Large intestine (tissue), 3 donors: ENCODE measurements at regions not wholly inside any gene's neighbourhood (a gene's known extent, or its start where the extent isn't known, plus 50 kb on each side); places are given as distances from the start of the nearest gene placed in this dataset.

ENCODE experiments used
- DNase-seq, 2 donors: peaks; one replicate each; pipeline versions ENCODE4 v3.0.0 to v3.0.0-alpha.2; 2013
- H3K27ac ChIP-seq: one replicate; pipeline ENCODE4 v1.5.1; 2013; ENCODE audit warnings: low read length
- H3K27me3 ChIP-seq: 2 replicates; pipeline ENCODE4 v1.6.1; 2013; ENCODE audit warnings: low read length; ENCODE audit not compliant: control insufficient read depth, insufficient read depth
- H3K36me3 ChIP-seq: 2 replicates; pipeline ENCODE4 v1.6.1; 2013; ENCODE audit warnings: low read length; ENCODE audit not compliant: control insufficient read depth, insufficient read depth
- H3K4me1 ChIP-seq: one replicate; pipeline ENCODE4 v1.6.1; 2013; ENCODE audit warnings: low read length; ENCODE audit not compliant: control insufficient read depth, insufficient read depth
- H3K4me3 ChIP-seq: one replicate; pipeline ENCODE4 v1.5.1; 2013; ENCODE audit warnings: low read length
- H3K9me3 ChIP-seq: one replicate; pipeline ENCODE4 v1.6.1; 2013; ENCODE audit warnings: mild to moderate bottlenecking, low read depth, low read length, moderate library complexity; ENCODE audit not compliant: control insufficient read depth
- WGBS: methylation state at CpG from one replicate; pipeline ENCODE4 v1.1.5; 2013; ENCODE audit warnings: low lambda C conversion rate; ENCODE audit not compliant: insufficient coverage; 5-methylcytosine and 5-hydroxymethylcytosine counted together

DNA sequence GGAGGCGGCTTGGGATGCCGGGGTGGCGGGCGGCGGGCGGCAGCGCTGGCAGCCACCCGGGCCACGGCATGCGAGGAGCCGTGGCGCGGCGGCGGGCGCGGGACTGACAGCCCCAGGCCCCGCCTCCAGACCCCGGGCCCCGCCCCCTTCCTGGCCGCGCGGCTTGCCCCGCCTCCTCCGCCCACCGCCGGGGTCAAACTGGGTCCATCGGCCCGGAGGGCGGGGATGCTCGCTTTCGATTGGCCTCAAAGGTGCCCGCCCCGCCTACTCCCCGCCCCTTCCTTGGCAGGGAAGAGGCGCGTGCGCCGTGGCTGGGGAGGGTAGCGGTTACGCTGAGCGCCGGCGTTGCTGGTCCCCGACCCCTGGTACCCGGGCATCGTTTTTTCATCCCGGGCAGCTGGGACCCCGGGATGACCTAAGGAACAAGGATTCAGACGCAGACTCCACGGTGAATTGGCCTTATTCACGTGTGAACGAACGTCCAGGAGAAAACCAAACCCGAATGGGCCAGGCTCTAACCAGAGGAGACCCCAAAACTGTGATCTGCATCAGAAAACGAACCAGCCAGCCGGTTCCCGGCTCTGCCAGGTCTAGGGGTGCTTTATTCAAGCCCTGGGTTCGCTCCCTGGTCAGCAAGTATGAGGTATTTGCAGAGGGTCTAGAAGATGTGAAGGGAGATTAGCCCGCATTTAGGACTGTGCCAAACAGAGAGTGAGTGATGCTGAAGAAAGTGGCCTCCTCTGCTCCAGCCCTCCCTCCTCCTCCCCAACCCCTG is 117.2 kb upstream of the GUCA2B start:
- Histone ChIP-seq H3K4me1 (peaks cover 19% of the 10 kb centered on the region), H3K36me3 (no peaks in the 10 kb centered on the region), H3K4me3 (peak overlapping the region; percentile 66), H3K9me3 (no peaks in the 10 kb centered on the region), H3K27me3 (peaks cover 12% of the 10 kb centered on the region), H3K27ac (peak overlapping the region; percentile 44)
- WGBS: no CpG with 5 or more reads among the region's 60 CpGs
- DNase-seq: peak; percentile 88 to 91

DNA sequence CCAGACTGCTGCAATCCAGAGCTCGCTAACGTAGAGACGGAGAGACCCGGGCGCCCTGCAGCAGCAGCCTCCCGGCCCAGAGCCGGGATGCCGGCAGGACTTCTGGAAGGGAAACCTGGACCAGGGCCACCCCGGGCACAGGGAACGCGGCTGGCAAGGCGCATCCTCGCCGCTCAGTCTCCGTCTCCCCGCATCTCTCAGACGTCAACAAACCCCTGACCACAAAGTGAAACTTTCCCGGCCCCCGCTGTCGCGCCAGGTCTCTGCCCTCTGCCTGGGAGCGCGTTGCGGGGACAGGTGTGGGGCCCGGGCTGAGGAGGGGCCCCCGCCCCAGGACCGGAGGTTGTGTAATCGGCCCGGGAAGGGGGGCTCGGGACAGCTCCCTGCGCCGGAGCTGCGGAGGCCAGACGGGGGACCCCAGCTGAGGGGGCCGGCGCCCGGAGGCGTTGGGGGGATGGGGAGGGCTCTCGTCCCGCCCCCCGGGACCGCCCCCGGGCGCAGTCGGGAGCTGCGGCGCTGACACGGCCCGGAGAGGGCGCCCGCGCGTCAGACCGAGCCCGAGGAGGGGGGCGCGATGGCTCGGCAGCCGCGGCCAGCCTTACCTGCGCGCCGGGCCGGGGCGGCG is 116.6 kb upstream of the HIVEP3 start:
- Histone ChIP-seq H3K4me3 (peak overlapping the region; percentile 56), H3K4me1 (peaks cover 19% of the 10 kb centered on the region), H3K9me3 (no peaks in the 10 kb centered on the region), H3K27me3 (peaks cover 12% of the 10 kb centered on the region), H3K36me3 (no peaks in the 10 kb centered on the region), H3K27ac (peak overlapping the region; percentile 8)
- WGBS: no CpG with 5 or more reads among the region's 66 CpGs
- DNase-seq: peak in 1 of 2 donors; percentile 43

DNA sequence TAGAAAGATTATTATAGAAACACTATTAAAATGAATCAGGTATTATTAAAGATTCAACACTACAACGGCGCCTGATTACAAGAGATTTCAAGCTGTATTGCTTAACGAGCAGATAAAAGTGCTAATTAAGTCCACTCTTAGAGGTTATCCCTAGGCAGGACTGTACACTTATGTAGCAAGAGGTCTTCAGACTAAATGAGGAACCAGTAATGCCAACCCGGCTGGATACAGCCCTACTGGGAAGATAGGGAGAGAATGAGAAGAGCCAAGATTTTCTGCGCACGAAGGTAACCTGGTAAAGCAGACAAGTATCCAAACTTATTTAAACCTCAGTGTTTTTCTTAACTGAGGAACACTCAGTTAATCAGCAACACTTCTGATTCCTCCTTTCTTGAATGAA is 115.7 kb upstream of the HIVEP3 start:
- peak overlapping the region; percentile 56 for H3K4me3 ChIP-seq
- H3K27me3 ChIP-seq: peaks cover 14% of the 10 kb centered on the region

DNA sequence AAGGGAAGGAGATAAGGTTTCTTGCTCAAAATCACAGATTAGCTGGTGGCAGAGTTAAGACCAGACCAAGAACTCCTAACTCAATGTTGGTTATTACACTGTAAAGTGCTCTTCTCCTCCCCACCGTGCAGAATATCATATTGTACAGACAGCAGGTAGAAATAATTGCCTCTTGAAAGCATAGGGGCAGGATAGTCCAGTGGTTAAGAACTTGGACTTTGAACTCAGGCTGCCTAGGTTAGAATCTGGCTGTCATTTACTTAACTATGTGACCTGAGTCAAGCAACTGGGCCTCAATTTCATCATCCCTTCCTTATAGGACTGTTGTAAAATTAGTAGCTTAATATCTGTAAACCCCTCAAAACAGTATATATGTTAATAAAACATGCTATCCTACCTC is 114.9 kb upstream of the HIVEP3 start:
- Histone ChIP-seq H3K36me3 (no peaks in the 10 kb centered on the region), H3K9me3 (no peaks in the 10 kb centered on the region), H3K27ac (no peak overlapping the region), H3K4me3 (no peak overlapping the region), H3K4me1 (peaks cover 19% of the 10 kb centered on the region), H3K27me3 (peaks cover 14% of the 10 kb centered on the region)
- WGBS: no CpG with 5 or more reads among the region's 1 CpG
- DNase-seq: peak; percentile 17 to 51

More for the DNA sequence above, 115.7 kb upstream of the HIVEP3 start:
- no peak for DNase-seq
- Histone ChIP-seq H3K4me1 (peaks cover 19% of the 10 kb centered on the region), H3K27ac (no peak overlapping the region), H3K9me3 (no peaks in the 10 kb centered on the region), H3K36me3 (no peaks in the 10 kb centered on the region)
- no CpG with 5 or more reads among the region's 6 CpGs for WGBS

DNA sequence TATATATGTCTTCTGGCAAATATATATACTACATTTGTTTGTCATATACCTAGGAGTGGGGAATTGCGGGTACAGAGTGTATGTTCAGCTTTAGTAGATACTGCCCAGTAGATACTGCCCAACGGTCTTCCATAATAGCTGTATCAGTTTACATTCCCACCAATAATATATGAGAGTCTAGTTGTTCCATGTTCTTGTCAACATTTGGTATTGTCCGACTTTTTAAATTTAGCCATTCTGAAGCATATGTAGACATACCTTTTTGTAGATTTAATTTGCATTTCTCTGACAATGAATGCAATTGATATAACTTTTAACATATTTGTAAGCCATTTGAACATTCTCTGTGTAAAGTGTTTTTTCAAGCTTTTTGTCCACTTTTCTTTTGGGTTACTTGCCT is 99.0 kb upstream of the HIVEP3 start:
- H3K27ac ChIP-seq: no peak overlapping the region
- H3K4me1 ChIP-seq: no peaks in the 10 kb centered on the region
- H3K36me3 ChIP-seq: no peaks in the 10 kb centered on the region
- 100% methylated on average over 3 of the region's 3 CpGs for WGBS
- H3K4me3 ChIP-seq: no peak overlapping the region
- no peaks in the 10 kb centered on the region for H3K27me3 ChIP-seq
- H3K9me3 ChIP-seq: no peaks in the 10 kb centered on the region
- DNase-seq: no peak

DNA sequence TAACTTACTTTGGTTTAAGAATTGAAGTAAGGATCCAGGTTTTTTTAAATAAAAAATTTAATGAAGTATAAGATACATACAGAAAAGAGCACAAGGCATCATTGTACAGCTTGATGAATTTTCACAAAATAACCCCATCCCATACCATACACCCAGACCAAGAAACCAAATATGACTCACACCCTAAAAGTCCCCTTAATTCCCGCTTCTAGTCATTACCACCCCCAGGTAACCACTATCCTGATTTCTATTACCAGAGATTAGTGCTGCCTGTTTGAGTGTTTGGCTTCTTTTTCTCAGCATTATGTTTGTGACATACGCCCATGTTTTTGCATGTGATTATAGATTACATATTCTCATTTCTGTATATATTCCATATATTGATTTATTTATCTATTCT is 98.5 kb upstream of the HIVEP3 start:
- DNase-seq: no peak
- 100% methylated on average over 2 of the region's 2 CpGs for WGBS
- Histone ChIP-seq H3K4me1 (no peaks in the 10 kb centered on the region), H3K27me3 (no peaks in the 10 kb centered on the region), H3K27ac (no peak overlapping the region), H3K9me3 (no peaks in the 10 kb centered on the region), H3K4me3 (no peak overlapping the region), H3K36me3 (no peaks in the 10 kb centered on the region)

DNA sequence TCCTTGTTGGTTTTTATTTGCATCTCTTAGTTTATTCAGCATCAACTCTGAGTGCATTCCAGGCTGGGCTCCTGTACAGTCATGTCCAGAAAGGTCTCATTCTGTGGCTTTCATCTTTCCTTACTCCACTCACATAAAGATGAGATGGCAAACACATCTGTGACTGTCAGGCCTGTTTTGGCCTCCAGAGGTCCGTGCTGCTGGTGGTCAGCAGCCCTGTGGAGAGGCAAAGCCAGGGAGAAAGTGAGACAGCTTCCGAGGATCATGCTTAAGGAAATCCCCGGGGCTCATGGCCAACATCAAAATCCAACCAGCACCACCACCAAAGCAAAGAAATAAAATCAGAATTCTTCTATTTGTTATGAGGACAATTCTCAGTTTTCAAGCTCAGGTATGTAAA is 96.1 kb upstream of the HIVEP3 start:
- H3K27ac ChIP-seq: no peak overlapping the region
- DNase-seq: no peak
- H3K4me3 ChIP-seq: no peak overlapping the region
- H3K9me3 ChIP-seq: no peaks in the 10 kb centered on the region
- no peaks in the 10 kb centered on the region for H3K36me3 ChIP-seq
- WGBS: no CpG with 5 or more reads among the region's 3 CpGs
- H3K4me1 ChIP-seq: no peaks in the 10 kb centered on the region
- H3K27me3 ChIP-seq: no peaks in the 10 kb centered on the region

DNA sequence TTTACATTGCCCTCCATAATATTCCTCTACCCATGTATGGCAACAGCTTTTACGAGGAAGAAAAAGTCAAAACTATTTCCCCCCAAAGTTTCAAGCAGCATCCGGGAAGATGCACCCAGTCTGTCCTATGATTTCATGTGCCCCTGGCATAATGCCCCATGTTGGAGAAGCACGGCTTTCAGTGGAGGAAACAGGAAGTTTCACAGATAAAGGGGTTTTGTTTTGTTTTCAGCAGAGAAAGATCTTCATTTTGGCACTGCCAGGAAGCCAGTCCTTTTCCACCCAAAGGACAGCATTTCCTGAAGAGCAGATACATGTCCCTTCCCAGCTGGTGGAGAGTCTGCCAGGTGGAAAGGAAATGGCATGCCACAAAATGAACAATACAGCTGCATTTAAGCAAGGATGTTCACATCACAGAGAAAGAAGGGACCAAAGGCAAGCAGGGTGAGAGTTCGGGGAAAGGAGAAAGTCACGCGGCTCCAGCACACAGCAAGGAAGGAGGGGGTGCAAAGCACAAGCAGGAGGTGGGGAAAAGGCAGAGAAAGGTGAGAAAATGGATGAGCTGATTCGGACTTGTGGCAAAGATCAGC is 95.3 kb upstream of the HIVEP3 start:
- Histone ChIP-seq H3K27ac (no peak overlapping the region), H3K4me3 (no peak overlapping the region), H3K4me1 (no peaks in the 10 kb centered on the region), H3K27me3 (no peaks in the 10 kb centered on the region), H3K9me3 (no peaks in the 10 kb centered on the region), H3K36me3 (no peaks in the 10 kb centered on the region)
- 78% methylated on average over 5 of the region's 7 CpGs for WGBS
- peak in 1 of 2 donors; percentile 4 for DNase-seq

DNA sequence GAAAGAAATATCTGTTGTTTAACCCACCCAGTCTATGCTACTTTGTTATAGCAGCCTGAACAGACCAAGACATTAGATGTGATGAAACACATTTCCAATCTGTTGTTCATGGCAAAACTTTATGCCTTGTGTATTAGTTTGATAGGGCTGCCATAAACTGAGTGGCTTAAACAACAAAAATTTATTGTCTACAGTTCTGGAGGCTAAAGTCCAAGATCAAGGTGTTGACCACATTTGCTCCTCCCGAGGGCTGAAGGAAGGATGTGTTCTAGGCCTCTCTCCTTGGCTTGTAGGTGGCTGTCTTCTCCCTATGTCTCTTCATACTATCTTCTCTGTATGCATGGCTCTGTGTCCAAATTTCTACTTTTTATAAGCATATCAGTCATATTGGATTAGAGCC is 94.1 kb upstream of the HIVEP3 start:
- H3K27ac ChIP-seq: no peak overlapping the region

DNA sequence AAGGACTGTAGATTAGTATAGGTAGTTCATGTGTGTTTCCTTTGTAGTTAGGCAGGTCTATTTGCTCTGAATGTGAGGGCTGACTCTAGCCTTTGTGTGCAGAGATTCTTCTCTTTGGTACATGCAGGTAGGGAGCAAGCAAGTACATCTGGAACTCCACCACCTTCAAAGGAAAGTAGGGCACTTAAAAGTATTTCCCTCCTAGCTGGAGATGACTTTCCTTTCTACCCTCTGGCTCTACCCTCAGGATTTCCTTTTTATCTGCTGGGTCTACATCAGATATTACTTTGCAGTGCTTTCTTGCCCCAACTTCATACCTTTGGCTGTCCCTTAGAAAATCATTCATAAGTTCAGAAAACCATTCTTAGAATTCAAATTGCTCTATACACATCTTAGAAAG is 91.7 kb upstream of the HIVEP3 start:
- Histone ChIP-seq H3K9me3 (no peaks in the 10 kb centered on the region), H3K4me1 (no peaks in the 10 kb centered on the region), H3K27me3 (peaks cover 3% of the 10 kb centered on the region), H3K36me3 (no peaks in the 10 kb centered on the region), H3K4me3 (no peak overlapping the region), H3K27ac (no peak overlapping the region)
- DNase-seq: no peak

More for the DNA sequence above, 94.1 kb upstream of the HIVEP3 start:
- Histone ChIP-seq H3K9me3 (no peaks in the 10 kb centered on the region), H3K36me3 (no peaks in the 10 kb centered on the region), H3K4me3 (no peak overlapping the region), H3K27me3 (no peaks in the 10 kb centered on the region), H3K4me1 (no peaks in the 10 kb centered on the region)
- 83% methylated on average over 1 of the region's 1 CpG for WGBS
- no peak for DNase-seq
